AG09319 (cell line): ENCODE measurements at regions not wholly inside any gene's neighbourhood (a gene's known extent, or its start where the extent isn't known, plus 50 kb on each side); places are given as distances from the start of the nearest gene placed in this dataset.
"Not testable (repeated sequence)": the region's sequence is repeated elsewhere in the genome, so short reads cannot be mapped to it uniquely, and the experiment has no call there.

ENCODE experiments used
- DNase-seq: peaks from one replicate; pipeline ENCODE4 v3.0.0-alpha.2; 2010; ENCODE audit warnings: low read depth; ENCODE audit errors: extremely low read depth
- TF ChIP-seq, protein P1 (sequence below): IDR thresholded peaks from 2 replicates; pipeline ENCODE4 v1.5.1; 2011; ENCODE audit warnings: low read depth, mild to moderate bottlenecking, inconsistent platforms, low read length, moderate library complexity

DNA sequence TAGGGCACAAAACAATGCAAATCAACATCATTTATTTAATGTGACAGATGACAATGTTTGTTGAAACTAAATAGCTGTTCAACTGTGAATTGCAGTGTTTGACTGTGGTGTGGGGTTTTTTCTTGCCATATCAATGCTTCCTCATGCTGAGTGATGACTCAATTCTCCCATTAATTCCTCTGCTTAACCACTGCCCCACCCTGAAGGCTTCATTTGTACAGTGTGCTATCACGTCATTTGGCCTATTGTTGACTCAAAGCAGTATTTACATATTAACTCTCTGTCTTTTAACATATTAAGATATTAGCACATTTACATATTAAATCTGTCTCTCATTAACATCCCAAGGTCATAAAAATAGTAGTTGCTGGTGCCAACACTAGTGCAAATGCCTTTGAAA lies 164.8 kb upstream of the NRXN3 start:
- no peak for DNase-seq
- TF ChIP-seq, protein P1, sequence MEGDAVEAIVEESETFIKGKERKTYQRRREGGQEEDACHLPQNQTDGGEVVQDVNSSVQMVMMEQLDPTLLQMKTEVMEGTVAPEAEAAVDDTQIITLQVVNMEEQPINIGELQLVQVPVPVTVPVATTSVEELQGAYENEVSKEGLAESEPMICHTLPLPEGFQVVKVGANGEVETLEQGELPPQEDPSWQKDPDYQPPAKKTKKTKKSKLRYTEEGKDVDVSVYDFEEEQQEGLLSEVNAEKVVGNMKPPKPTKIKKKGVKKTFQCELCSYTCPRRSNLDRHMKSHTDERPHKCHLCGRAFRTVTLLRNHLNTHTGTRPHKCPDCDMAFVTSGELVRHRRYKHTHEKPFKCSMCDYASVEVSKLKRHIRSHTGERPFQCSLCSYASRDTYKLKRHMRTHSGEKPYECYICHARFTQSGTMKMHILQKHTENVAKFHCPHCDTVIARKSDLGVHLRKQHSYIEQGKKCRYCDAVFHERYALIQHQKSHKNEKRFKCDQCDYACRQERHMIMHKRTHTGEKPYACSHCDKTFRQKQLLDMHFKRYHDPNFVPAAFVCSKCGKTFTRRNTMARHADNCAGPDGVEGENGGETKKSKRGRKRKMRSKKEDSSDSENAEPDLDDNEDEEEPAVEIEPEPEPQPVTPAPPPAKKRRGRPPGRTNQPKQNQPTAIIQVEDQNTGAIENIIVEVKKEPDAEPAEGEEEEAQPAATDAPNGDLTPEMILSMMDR: no peak

DNA sequence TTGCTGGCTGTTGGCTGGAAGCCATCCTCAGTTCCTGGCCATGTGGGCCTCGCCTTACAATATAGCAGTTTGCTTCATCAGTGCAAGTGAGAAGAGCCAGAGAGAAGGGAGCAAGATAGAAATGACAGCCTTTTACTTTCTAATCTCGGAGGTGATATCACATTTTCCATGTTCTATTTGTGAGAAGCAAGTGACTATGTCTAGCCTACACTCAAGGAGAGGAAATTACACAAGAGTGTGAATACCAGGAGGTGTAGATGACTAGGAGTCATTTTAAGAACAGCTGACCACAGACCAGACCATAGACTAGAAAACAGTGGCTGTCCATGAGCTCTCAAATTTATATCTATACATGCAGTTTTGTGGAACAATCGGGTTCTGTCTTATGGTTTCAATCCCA lies 163.0 kb upstream of the NRXN3 start:
- TF ChIP-seq, protein P1: no peak
- DNase-seq: no peak

DNA sequence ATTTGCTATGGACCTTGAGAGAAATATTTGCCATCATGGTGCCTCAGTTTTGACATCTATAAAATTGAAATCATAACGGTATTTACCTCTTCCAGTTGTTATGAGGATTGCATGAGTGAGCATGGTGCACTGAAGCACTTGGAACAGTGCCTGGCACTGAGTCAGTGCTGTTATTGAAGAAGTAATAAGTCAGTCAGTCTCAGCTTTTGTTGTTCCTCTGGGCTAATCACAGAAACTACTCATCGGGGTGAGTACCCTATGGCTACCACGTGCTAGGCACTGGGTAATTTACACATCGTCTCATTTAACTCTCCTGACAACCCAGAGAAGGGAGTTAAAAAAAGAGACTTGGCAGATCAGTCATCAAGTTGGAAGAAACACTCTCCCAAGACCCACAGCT lies 159.5 kb upstream of the NRXN3 start:
- TF ChIP-seq, protein P1: no peak
- no peak for DNase-seq

DNA sequence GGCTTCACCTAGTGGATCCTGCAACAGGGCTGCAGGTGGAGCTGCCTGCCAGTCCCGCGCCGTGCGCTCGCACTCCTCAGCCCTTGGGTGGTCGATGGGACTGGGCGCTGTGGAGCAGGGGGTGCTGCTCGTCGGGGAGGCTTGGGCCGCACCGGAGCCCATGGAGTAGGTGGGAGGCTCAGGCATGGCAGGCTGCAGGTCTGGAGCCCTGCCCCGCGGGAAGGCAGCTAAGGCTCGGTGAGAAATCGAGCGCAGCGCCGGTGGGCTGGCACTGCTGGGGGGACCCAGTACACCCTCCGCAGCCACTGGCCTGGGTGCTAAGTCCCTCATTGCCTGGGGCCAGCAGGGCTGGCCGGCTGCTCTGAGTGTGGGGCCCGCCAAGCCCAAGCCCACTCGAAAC lies 156.3 kb upstream of the NRXN3 start:
- DNase-seq: not testable (repeated sequence)

DNA sequence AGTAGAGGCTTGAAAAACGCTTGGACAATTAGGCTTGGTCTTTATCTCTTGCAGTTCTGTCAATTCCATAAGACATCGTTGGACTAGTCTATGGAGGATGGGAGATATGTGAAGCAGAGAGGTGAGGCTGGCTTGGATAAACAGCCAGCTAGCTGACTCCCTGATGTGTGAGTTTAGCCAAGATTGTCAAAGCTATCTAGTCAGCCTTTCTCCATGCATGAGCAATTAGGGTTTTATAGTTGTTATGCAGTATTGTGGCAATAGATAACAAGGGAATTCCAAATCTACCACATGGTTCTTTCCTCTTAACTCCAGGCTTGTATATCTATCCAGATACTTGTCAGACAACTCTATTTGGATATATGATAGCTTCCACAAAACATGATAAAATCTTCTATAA lies 153.6 kb upstream of the NRXN3 start:
- TF ChIP-seq, protein P1: no peak
- no peak for DNase-seq

DNA sequence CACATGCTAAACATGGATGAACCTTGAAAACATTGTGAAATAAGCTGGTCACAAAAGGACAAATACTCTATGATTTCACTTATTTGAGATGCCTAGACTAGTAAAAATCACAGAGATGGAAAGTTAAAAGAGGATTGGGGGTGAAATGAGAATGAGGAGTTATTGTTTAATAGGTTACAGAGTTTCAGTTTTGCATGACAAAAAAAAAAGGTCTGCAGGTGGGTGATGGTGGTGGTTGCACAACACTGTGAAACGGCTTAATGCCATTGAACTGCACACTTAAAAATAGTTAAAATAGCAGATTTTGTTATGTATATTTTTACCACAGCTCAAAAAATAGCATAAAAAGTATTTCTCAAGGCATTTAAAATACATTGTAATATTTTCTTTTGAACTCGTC lies 151.9 kb upstream of the NRXN3 start:
- DNase-seq: no peak
- TF ChIP-seq, protein P1: no peak

DNA sequence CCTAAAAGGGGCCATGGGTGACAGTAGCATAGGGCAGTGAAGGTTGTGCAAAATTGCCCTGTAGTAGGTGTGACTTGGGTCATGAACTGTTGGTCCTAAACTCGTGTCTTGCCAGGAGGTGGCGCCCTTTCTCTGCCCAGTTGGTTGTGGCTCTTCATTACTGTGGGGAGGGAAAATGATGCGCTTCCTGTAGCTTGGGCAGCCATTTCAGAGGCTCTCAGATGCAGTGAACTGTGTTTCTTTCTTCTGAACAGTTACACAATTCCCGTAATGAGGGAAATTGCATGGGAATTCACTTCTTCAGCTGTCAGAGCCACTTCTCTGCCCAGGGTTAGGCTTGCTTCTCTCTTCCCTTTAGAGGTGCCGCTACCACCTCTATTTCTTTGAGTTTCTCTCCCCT lies 148.1 kb upstream of the NRXN3 start:
- TF ChIP-seq, protein P1: peak; percentile 44
- DNase-seq: no peak

DNA sequence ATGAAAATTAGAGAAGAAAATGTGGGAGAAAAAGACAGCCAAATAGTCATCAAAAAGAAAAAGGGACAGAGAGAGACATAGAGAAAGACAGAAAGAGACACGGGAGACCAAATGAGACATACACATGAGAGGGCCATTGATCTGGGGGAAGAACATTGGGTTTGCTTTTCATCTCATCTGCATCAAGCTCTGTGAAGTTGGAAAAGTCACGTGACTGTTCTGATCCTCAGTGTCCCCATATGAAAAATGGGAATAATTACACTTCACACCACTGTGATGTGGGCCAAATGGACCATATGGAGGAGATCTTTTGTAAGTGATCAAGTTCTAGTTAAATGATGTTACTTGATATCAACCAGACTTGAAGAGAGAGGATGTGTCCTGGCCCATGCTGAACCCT lies 147.1 kb upstream of the NRXN3 start:
- TF ChIP-seq, protein P1: no peak
- no peak for DNase-seq
